ENCODE measurements at regions not wholly inside any gene's neighbourhood (a gene's known extent, or its start where the extent isn't known, plus 50 kb on each side); places are given as distances from the start of the nearest gene placed in this dataset.

GRCh38 chr4:106587558-106587957 lies 219.0 kb upstream of the GIMD1 start:
- TF ChIP-seq, protein P1, sequence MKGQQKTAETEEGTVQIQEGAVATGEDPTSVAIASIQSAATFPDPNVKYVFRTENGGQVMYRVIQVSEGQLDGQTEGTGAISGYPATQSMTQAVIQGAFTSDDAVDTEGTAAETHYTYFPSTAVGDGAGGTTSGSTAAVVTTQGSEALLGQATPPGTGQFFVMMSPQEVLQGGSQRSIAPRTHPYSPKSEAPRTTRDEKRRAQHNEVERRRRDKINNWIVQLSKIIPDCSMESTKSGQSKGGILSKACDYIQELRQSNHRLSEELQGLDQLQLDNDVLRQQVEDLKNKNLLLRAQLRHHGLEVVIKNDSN (IDR thresholded peaks at IDR 0.05; ENCODE audit: borderline replicate concordance, extremely low read length, insufficient read depth, low read depth, low read length), result no peak
- TF ChIP-seq, protein P2, sequence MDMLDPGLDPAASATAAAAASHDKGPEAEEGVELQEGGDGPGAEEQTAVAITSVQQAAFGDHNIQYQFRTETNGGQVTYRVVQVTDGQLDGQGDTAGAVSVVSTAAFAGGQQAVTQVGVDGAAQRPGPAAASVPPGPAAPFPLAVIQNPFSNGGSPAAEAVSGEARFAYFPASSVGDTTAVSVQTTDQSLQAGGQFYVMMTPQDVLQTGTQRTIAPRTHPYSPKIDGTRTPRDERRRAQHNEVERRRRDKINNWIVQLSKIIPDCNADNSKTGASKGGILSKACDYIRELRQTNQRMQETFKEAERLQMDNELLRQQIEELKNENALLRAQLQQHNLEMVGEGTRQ (IDR thresholded peaks at IDR 0.05; ENCODE audit: borderline replicate concordance, low read depth, low read length), result no peak
- TF ChIP-seq MTA2 (IDR thresholded peaks at IDR 0.05; ENCODE audit: low read depth), result no peak
- no peak for TF ChIP-seq RAD21 (IDR thresholded peaks at IDR 0.05; ENCODE audit: insufficient read depth, low read depth, low read length)
- no peak for TF ChIP-seq CTCF (IDR thresholded peaks at IDR 0.05 in 2 of 3, conservative IDR thresholded peaks at IDR 0.05 in 1 of 3; ENCODE audit: control insufficient read depth in 2 of 3, extremely low read depth in 1 of 3, insufficient read depth in 1 of 3, low read depth in 3 of 3, low read length in 3 of 3)
